ENCODE measurements at regions not wholly inside any gene's neighbourhood (a gene's known extent, or its start where the extent isn't known, plus 50 kb on each side); places are given as distances from the start of the nearest gene placed in this dataset.
"Not testable (repeated sequence)": the region's sequence is repeated elsewhere in the genome, so short reads cannot be mapped to it uniquely, and the experiment has no call there.

- no peak for FAIRE-seq
- TF ChIP-seq CTCF (IDR thresholded peaks at IDR 0.05; ENCODE audit: insufficient read depth, missing control alignments): no peak
- DNase-seq (ENCODE audit: insufficient read length, low spot score): no peak
Observed at GRCh38 chr10:6936931-6937330, 356.9 kb upstream of the PRKCQ start.

GRCh38 chr10:6929148-6929830 lies 349.2 kb upstream of the PRKCQ start:
- no peak for FAIRE-seq
- no peak for TF ChIP-seq CTCF (IDR thresholded peaks at IDR 0.05; ENCODE audit: insufficient read depth, missing control alignments)

GRCh38 chr10:6928586-6928985 lies 348.5 kb upstream of the PRKCQ start:
- no peak for DNase-seq (ENCODE audit: insufficient read length, low spot score)
- FAIRE-seq: no peak
- TF ChIP-seq CTCF (IDR thresholded peaks at IDR 0.05; ENCODE audit: insufficient read depth, missing control alignments): no peak

More at GRCh38 chr10:6929148-6929830, 349.2 kb upstream of the PRKCQ start:
- DNase-seq (ENCODE audit: insufficient read length, low spot score): no peak

GRCh38 chr10:6926971-6927370 lies 346.9 kb upstream of the PRKCQ start:
- FAIRE-seq (no peak), DNase-seq (ENCODE audit: insufficient read length, low spot score) (no peak)
- no peak for TF ChIP-seq CTCF (IDR thresholded peaks at IDR 0.05; ENCODE audit: insufficient read depth, missing control alignments)

- no peak for TF ChIP-seq CTCF (IDR thresholded peaks at IDR 0.05; ENCODE audit: insufficient read depth, missing control alignments)
- DNase-seq (ENCODE audit: insufficient read length, low spot score): no peak
- no peak for FAIRE-seq
Observed at GRCh38 chr10:6925146-6925545, 345.1 kb upstream of the PRKCQ start.

GRCh38 chr10:6924166-6924565 lies 344.1 kb upstream of the PRKCQ start:
- no peak for DNase-seq (ENCODE audit: insufficient read length, low spot score)
- no peak for TF ChIP-seq CTCF (IDR thresholded peaks at IDR 0.05; ENCODE audit: insufficient read depth, missing control alignments)
- FAIRE-seq: no peak

GRCh38 chr10:6921026-6921425 lies 340.9 kb upstream of the PRKCQ start:
- FAIRE-seq; DNase-seq (ENCODE audit: insufficient read length, low spot score): not testable (repeated sequence)

Measured in D721Med (cell line).